ENCODE measurements at regions not wholly inside any gene's neighbourhood (a gene's known extent, or its start where the extent isn't known, plus 50 kb on each side); places are given as distances from the start of the nearest gene placed in this dataset.

DNA sequence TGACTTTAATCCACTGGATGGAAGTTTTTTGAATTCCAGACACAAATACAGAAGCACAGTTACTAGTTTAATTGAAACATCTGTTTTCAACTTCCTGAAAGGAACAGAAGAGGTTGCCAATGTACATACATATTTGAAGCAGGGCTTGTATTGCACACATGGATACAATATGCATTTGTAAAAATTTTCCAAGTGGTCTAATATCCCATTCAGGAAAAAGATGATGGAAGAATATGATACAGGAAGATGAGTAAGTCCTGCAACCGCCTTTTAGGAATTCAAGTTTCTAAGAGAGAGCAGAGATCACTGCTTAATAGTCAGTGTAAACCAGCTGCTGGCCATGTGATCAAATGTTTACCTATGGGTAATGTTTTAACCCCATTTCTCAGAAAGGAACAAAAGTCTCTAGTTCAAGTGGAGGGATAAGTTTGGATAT lies 265.4 kb downstream of the TRIB2 start:
- WGBS, 2 donors: 47 to 58% methylated on average over 1 of the region's 1 CpG
- DNase-seq (ENCODE audit: low spot score in 2 of 2): no peak
- Histone ChIP-seq H3K9me3 (no peaks in the 10 kb centered on the region), H3K27ac (no peak overlapping the region), H3K4me1 (peaks cover 0 to 31% (median 0%) of the 10 kb centered on the region in 4 donors), H3K36me3 (no peaks in the 10 kb centered on the region), H3K4me3 (no peak overlapping the region), H3K27me3 (no peaks in the 10 kb centered on the region)
- TF ChIP-seq, protein P1, sequence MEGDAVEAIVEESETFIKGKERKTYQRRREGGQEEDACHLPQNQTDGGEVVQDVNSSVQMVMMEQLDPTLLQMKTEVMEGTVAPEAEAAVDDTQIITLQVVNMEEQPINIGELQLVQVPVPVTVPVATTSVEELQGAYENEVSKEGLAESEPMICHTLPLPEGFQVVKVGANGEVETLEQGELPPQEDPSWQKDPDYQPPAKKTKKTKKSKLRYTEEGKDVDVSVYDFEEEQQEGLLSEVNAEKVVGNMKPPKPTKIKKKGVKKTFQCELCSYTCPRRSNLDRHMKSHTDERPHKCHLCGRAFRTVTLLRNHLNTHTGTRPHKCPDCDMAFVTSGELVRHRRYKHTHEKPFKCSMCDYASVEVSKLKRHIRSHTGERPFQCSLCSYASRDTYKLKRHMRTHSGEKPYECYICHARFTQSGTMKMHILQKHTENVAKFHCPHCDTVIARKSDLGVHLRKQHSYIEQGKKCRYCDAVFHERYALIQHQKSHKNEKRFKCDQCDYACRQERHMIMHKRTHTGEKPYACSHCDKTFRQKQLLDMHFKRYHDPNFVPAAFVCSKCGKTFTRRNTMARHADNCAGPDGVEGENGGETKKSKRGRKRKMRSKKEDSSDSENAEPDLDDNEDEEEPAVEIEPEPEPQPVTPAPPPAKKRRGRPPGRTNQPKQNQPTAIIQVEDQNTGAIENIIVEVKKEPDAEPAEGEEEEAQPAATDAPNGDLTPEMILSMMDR (IDR thresholded peaks at IDR 0.05): no peak
- no peak for TF ChIP-seq EP300 (IDR thresholded peaks at IDR 0.05)
- TF ChIP-seq POLR2A (IDR thresholded peaks at IDR 0.05): no peak

DNA sequence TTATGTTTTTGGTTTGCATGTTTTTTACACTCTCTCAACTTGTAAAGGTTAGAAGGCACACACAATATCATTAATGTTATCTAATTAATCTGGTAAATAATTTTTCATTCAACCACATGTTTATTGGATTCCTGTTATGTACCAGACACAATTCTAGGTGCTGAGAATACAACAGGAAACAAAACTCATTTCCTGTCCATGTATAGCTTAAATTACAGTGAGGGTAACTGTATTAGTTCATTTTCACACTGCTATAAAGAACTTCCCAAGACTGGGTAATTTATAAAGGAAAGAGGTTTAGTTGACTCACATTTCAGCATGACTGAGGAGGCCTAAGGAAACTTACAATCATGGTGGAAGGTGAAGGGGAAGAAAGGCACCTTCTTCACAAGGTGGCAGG lies 270.5 kb downstream of the TRIB2 start:
- Histone ChIP-seq H3K4me1 (peaks cover 0 to 3% (median 0%) of the 10 kb centered on the region in 4 donors), H3K36me3 (peaks cover 0 to 3% (median 0%) of the 10 kb centered on the region in 3 donors)

DNA sequence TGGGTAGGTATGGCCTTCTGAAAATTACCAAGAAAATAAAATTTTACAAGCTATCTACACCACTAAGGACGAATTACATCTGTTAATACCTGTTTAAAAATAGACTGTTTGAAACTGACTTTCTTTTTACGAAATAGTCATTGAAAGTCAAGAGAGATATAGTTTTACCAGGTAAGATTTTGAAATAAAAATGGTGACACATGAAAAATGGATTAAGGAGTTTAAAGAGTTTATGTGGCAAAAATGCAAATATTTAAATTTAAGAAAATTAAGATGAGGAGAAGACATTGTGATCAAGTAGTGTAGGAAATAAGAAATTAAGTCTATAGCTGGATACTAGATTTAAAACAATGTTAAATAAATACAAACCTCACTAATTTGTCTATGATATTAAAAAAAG lies 271.5 kb downstream of the TRIB2 start:
- H3K27ac ChIP-seq: no peak overlapping the region
- H3K27me3 ChIP-seq: no peaks in the 10 kb centered on the region
- peaks cover 0 to 4% (median 0%) of the 10 kb centered on the region in 3 donors for H3K36me3 ChIP-seq
- WGBS, 2 donors: 94 to 96% methylated on average over 2 of the region's 2 CpGs
- no peak overlapping the region for H3K4me3 ChIP-seq
- no peaks in the 10 kb centered on the region for H3K9me3 ChIP-seq
- no peaks in the 10 kb centered on the region for H3K4me1 ChIP-seq
- no peak for TF ChIP-seq POLR2A (IDR thresholded peaks at IDR 0.05)
- TF ChIP-seq EP300 (IDR thresholded peaks at IDR 0.05): no peak
- TF ChIP-seq, protein P1 (IDR thresholded peaks at IDR 0.05): no peak
- DNase-seq (ENCODE audit: low spot score in 2 of 2): no peak

More for the DNA sequence above, 270.5 kb downstream of the TRIB2 start:
- H3K4me3 ChIP-seq: no peak overlapping the region
- no peak overlapping the region for H3K27ac ChIP-seq
- DNase-seq (ENCODE audit: low spot score in 2 of 2): no peak
- no peaks in the 10 kb centered on the region for H3K9me3 ChIP-seq
- H3K27me3 ChIP-seq: no peaks in the 10 kb centered on the region
- TF ChIP-seq, protein P1 (IDR thresholded peaks at IDR 0.05): no peak
- TF ChIP-seq POLR2A (IDR thresholded peaks at IDR 0.05) (no peak), EP300 (IDR thresholded peaks at IDR 0.05) (no peak)

DNA sequence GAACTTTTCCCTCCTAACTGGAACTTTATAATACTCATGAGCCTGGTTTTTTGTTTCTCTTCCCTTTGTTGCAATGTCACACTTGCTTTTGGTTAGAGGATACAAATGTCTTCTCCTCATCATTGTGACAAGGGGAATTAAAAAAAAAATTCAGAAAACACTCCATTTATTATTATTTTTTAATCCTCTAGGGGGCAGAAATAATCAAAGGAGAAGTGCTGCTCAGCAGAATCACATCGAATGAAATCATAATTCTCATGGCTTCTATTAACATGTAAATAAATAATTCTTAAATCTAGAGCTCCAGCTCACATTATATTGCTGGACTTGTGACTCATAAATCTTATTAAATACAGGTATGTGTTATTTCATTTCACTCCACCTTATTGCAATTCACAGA lies 273.8 kb downstream of the TRIB2 start:
- H3K9me3 ChIP-seq: no peaks in the 10 kb centered on the region
- TF ChIP-seq, protein P1 (IDR thresholded peaks at IDR 0.05): peak in 1 of 5 experiments; percentile 20
- no peak for TF ChIP-seq EP300 (IDR thresholded peaks at IDR 0.05)
- no peak for TF ChIP-seq POLR2A (IDR thresholded peaks at IDR 0.05)
- no peak overlapping the region for H3K4me3 ChIP-seq
- WGBS, 2 donors: 19 to 25% methylated on average over 1 of the region's 1 CpG
- DNase-seq (ENCODE audit: low spot score in 2 of 2): no peak
- H3K4me1 ChIP-seq: no peaks in the 10 kb centered on the region
- H3K27me3 ChIP-seq: no peaks in the 10 kb centered on the region
- no peak overlapping the region for H3K27ac ChIP-seq
- peaks cover 0 to 7% (median 0%) of the 10 kb centered on the region in 3 donors for H3K36me3 ChIP-seq

DNA sequence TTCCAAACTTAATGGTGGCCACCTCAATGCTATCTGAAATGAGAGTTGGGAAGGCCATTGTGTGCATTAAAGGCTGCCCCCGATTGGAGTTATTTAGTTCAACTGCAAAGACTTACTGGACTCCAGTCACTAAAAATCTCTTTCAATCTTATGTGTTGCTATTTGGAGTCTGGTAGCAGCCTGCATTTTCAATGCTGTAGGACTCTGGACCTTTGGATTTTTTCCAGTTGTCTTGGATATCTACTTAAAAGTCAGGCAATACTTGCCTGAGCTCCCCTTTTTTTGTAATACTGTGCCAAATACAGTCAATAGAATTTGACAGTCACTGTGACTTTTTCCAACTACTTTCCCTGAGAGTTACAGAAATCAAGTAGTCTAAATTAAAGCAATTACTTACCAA lies 281.9 kb downstream of the TRIB2 start:
- Histone ChIP-seq H3K4me1 (peaks cover 0 to 28% (median 0%) of the 10 kb centered on the region in 4 donors), H3K27ac (no peak overlapping the region), H3K27me3 (no peaks in the 10 kb centered on the region), H3K36me3 (peaks cover 0 to 2% (median 0%) of the 10 kb centered on the region in 3 donors), H3K4me3 (no peak overlapping the region), H3K9me3 (no peaks in the 10 kb centered on the region)
- 84 to 91% methylated on average over 1 of the region's 1 CpG for WGBS, 2 donors
- no peak for DNase-seq (ENCODE audit: low spot score in 2 of 2)
- TF ChIP-seq, protein P1 (IDR thresholded peaks at IDR 0.05): no peak
- no peak for TF ChIP-seq EP300 (IDR thresholded peaks at IDR 0.05)
- TF ChIP-seq POLR2A (IDR thresholded peaks at IDR 0.05): no peak

Measured in tibial nerve (tissue), 4 donors.